Right lobe of liver (tissue), 4 donors: ENCODE measurements at regions not wholly inside any gene's neighbourhood (a gene's known extent, or its start where the extent isn't known, plus 50 kb on each side); places are given as distances from the start of the nearest gene placed in this dataset.

Source experiments
- POLR2A ChIP-seq: fragments of 450-650 bp; IDR thresholded peaks from one replicate; pipeline ENCODE4 v1.6.1; 2017; ENCODE audit warnings: antibody characterized with exemption, mild to moderate bottlenecking
- TF ChIP-seq, protein P1 (sequence below), 4 donors: fragments of 200-600 bp in 3 of 4; fragments of 450-650 bp in 1 of 4; IDR thresholded peaks; one replicate each; pipeline versions ENCODE4 v1.5.1 to v1.8.0; 2016 to 2022; ENCODE audit warnings: antibody characterized with exemption in 4 of 4, mild to moderate bottlenecking in 2 of 4
- donor health status: DM: no; HTN: no; CAD: no.
- donor health status: DM: no; HTN: no; CAD: no.
- donor health status: DM: no; HTN: yes; CAD: no.

DNA sequence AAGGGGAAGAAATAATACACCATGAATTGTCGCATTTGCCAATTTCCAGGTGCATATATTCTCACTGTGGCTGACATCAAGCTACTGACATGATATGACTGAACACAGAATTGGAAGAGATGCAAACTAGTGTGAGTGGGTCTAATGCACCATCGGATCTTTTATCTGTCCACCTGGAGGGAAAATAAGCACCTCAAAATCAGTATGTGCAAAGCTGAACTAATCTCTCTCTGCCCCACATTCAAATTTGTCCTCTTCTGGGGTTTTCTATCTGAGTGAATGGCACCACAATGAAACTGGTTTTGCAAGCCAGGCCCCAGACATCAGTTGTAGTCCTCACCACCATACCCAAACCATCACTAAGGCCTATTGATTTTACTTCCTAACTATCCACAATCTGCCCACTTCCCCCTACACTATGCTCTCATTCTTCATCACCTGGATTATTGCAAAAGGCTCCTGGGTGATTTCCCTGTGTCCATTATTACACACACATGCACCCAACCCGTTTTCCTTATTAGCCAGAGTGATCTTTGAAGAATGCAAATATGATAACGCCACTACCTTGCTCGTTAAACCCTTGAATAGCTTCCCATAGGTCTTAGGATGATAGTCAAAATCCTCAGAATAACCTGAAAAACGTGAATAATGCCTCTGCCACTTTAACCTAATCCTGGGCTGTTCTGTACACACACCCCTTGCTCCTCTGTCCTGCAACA, 159.0 kb upstream of the GMDS start:
- TF ChIP-seq, protein P1, sequence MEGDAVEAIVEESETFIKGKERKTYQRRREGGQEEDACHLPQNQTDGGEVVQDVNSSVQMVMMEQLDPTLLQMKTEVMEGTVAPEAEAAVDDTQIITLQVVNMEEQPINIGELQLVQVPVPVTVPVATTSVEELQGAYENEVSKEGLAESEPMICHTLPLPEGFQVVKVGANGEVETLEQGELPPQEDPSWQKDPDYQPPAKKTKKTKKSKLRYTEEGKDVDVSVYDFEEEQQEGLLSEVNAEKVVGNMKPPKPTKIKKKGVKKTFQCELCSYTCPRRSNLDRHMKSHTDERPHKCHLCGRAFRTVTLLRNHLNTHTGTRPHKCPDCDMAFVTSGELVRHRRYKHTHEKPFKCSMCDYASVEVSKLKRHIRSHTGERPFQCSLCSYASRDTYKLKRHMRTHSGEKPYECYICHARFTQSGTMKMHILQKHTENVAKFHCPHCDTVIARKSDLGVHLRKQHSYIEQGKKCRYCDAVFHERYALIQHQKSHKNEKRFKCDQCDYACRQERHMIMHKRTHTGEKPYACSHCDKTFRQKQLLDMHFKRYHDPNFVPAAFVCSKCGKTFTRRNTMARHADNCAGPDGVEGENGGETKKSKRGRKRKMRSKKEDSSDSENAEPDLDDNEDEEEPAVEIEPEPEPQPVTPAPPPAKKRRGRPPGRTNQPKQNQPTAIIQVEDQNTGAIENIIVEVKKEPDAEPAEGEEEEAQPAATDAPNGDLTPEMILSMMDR (IDR thresholded peaks at IDR 0.05), result no peak
- TF ChIP-seq POLR2A, result no peak
